ENCODE measurements at regions not wholly inside any gene's neighbourhood (a gene's known extent, or its start where the extent isn't known, plus 50 kb on each side); places are given as distances from the start of the nearest gene placed in this dataset.

GRCh38 chr6:74997646-74998045, 208.2 kb downstream of the COL12A1 start:
- TF ChIP-seq ZFP30 (CRISPR knock-in tag; IDR thresholded peaks at IDR 0.05) (no peak), PPARA (CRISPR knock-in tag; IDR thresholded peaks at IDR 0.05; ENCODE audit: borderline replicate concordance) (no peak), CSDC2 (CRISPR knock-in tag; IDR thresholded peaks at IDR 0.05) (no peak), ZNF565 (CRISPR knock-in tag; conservative IDR thresholded peaks at IDR 0.05; ENCODE audit: low read depth) (no peak), TOX (CRISPR knock-in tag; IDR thresholded peaks at IDR 0.05; ENCODE audit: borderline replicate concordance) (no peak), ZFP3 (CRISPR knock-in tag; IDR thresholded peaks at IDR 0.05) (no peak), ARNTL (CRISPR knock-in tag; IDR thresholded peaks at IDR 0.05; ENCODE audit: borderline replicate concordance, low read depth) (no peak), CSRNP3 (CRISPR knock-in tag; IDR thresholded peaks at IDR 0.05) (no peak), BACH2 (CRISPR knock-in tag; IDR thresholded peaks at IDR 0.05; ENCODE audit: borderline replicate concordance) (no peak), RARB (CRISPR knock-in tag; IDR thresholded peaks at IDR 0.05) (no peak), GLIS3 (CRISPR knock-in tag; IDR thresholded peaks at IDR 0.05) (no peak)
- TF ChIP-seq, protein P1, sequence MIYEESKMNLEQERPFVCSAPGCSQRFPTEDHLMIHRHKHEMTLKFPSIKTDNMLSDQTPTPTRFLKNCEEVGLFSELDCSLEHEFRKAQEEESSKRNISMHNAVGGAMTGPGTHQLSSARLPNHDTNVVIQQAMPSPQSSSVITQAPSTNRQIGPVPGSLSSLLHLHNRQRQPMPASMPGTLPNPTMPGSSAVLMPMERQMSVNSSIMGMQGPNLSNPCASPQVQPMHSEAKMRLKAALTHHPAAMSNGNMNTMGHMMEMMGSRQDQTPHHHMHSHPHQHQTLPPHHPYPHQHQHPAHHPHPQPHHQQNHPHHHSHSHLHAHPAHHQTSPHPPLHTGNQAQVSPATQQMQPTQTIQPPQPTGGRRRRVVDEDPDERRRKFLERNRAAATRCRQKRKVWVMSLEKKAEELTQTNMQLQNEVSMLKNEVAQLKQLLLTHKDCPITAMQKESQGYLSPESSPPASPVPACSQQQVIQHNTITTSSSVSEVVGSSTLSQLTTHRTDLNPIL (CRISPR knock-in tag; IDR thresholded peaks at IDR 0.05; ENCODE audit: low read depth), result no peak
- TF ChIP-seq, protein P2, sequence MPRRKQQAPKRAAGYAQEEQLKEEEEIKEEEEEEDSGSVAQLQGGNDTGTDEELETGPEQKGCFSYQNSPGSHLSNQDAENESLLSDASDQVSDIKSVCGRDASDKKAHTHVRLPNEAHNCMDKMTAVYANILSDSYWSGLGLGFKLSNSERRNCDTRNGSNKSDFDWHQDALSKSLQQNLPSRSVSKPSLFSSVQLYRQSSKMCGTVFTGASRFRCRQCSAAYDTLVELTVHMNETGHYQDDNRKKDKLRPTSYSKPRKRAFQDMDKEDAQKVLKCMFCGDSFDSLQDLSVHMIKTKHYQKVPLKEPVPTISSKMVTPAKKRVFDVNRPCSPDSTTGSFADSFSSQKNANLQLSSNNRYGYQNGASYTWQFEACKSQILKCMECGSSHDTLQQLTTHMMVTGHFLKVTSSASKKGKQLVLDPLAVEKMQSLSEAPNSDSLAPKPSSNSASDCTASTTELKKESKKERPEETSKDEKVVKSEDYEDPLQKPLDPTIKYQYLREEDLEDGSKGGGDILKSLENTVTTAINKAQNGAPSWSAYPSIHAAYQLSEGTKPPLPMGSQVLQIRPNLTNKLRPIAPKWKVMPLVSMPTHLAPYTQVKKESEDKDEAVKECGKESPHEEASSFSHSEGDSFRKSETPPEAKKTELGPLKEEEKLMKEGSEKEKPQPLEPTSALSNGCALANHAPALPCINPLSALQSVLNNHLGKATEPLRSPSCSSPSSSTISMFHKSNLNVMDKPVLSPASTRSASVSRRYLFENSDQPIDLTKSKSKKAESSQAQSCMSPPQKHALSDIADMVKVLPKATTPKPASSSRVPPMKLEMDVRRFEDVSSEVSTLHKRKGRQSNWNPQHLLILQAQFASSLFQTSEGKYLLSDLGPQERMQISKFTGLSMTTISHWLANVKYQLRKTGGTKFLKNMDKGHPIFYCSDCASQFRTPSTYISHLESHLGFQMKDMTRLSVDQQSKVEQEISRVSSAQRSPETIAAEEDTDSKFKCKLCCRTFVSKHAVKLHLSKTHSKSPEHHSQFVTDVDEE (CRISPR knock-in tag; IDR thresholded peaks at IDR 0.05), result no peak
- no peak for ATAC-seq

DNA sequence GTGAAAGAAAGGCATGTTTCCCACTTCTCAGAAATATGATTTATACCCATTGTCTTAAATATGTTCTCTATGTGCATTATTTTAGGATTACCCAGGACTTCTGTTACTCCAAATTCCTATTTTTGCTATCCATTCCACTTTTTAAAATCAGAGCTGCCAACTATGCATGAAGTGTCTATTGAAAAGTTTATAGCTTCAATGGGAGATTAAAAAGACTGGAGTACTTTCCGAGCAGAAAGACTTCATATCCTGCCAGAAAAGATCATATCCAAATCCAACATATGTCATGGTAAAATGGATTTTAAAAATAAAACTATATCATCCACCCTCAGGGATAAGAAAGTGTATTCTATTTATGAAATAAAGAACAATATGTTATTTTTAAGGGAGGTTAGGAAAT, 212.7 kb downstream of the COL12A1 start:
- TF ChIP-seq, protein P2 (CRISPR knock-in tag; IDR thresholded peaks at IDR 0.05), result no peak
- no peak for TF ChIP-seq RARB (CRISPR knock-in tag; IDR thresholded peaks at IDR 0.05)
- no peak for TF ChIP-seq CSDC2 (CRISPR knock-in tag; IDR thresholded peaks at IDR 0.05)
- no peak for ATAC-seq

DNA sequence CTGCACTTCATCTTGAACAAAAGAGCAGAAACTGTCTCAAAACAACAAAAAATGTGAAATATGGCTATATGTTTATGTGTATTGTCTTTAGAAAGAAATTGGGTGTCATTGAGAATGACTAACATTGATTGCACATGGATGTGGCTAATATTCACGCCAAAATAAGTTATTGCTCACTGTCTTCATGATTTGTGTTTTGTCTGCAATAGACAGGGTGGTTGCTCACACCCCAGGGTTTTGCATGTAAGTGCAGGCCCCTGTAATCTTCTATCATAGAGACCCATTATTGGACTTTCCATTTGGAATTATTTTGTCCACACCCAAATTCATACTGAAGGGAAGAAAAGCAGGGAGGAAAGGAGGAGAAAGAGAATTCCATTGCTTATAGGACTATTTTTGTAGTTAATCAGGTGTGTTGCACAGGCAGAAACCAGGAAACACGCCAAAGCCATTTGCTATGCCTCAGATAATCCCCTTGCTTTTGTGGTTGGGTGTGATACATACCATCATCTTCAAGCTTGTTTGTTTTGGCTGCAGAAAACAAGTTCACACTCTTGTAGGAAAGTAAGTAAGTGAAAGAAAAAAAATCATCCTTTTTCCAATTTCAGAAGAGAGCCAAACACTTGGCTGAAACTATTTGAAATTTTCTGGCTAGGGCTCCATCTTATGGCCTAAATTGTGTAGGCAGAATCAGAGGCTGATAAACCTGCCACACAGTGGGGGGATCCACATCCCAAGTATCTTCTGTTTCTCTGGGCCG, 214.1 kb downstream of the COL12A1 start:
- no peak for ATAC-seq
- TF ChIP-seq ZNF565 (CRISPR knock-in tag; conservative IDR thresholded peaks at IDR 0.05; ENCODE audit: low read depth) (no peak), RARB (CRISPR knock-in tag; IDR thresholded peaks at IDR 0.05) (no peak), BACH2 (CRISPR knock-in tag; IDR thresholded peaks at IDR 0.05; ENCODE audit: borderline replicate concordance) (no peak), ZNF8 (CRISPR knock-in tag; IDR thresholded peaks at IDR 0.05) (no peak), TOX (CRISPR knock-in tag; IDR thresholded peaks at IDR 0.05; ENCODE audit: borderline replicate concordance) (no peak), ZC3H10 (CRISPR knock-in tag; IDR thresholded peaks at IDR 0.05) (no peak), GLIS3 (CRISPR knock-in tag; IDR thresholded peaks at IDR 0.05) (no peak), ZNF70 (CRISPR knock-in tag; IDR thresholded peaks at IDR 0.05) (no peak), PATZ1 (CRISPR knock-in tag; IDR thresholded peaks at IDR 0.05; ENCODE audit: borderline replicate concordance) (no peak), CSDC2 (CRISPR knock-in tag; IDR thresholded peaks at IDR 0.05) (no peak), ESRRG (CRISPR knock-in tag; IDR thresholded peaks at IDR 0.05) (no peak), SNAI2 (CRISPR knock-in tag; IDR thresholded peaks at IDR 0.05) (no peak), CSRNP3 (CRISPR knock-in tag; IDR thresholded peaks at IDR 0.05) (no peak), ZFP30 (CRISPR knock-in tag; IDR thresholded peaks at IDR 0.05) (no peak), ISL1 (CRISPR knock-in tag; IDR thresholded peaks at IDR 0.05) (no peak)
- TF ChIP-seq, protein P1 (CRISPR knock-in tag; IDR thresholded peaks at IDR 0.05; ENCODE audit: low read depth), result no peak
- TF ChIP-seq, protein P3, sequence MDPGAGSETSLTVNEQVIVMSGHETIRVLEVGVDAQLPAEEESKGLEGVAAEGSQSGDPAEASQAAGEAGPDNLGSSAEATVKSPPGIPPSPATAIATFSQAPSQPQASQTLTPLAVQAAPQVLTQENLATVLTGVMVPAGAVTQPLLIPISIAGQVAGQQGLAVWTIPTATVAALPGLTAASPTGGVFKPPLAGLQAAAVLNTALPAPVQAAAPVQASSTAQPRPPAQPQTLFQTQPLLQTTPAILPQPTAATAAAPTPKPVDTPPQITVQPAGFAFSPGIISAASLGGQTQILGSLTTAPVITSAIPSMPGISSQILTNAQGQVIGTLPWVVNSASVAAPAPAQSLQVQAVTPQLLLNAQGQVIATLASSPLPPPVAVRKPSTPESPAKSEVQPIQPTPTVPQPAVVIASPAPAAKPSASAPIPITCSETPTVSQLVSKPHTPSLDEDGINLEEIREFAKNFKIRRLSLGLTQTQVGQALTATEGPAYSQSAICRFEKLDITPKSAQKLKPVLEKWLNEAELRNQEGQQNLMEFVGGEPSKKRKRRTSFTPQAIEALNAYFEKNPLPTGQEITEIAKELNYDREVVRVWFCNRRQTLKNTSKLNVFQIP (CRISPR knock-in tag; IDR thresholded peaks at IDR 0.05; ENCODE audit: borderline replicate concordance, low read depth), result no peak

All from SK-N-SH treated with all-trans-retinoic acid at 6 μM for 48 hours (cell line).